ENCODE measurements at regions not wholly inside any gene's neighbourhood (a gene's known extent, or its start where the extent isn't known, plus 50 kb on each side); places are given as distances from the start of the nearest gene placed in this dataset.

DNA sequence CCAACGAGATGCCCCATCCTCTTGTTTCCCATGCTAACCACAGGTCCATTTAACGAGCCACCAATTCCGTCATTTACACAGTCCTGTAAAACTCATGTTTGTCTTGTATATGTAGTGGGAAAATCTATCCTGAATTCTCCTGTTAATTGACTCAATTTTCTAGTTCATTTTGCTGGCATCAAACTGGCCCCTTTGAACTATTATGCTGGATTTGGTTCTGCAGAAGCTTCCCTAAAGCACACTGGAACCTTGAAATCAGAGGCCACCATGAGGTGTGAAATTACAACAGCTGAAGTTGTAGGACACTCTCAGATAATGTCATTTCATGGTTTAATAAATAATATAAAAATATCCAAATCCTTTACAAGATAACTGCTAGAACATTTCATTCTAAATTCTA, 129.8 kb upstream of the AKR1E2 start:
- no peak for TF ChIP-seq POLR2A (IDR thresholded peaks at IDR 0.05; ENCODE audit: low read depth, low read length)
- TF ChIP-seq POLR2AphosphoS5 (IDR thresholded peaks at IDR 0.05; ENCODE audit: low read depth, low read length), result no peak
- no peak for TF ChIP-seq TAF1 (IDR thresholded peaks at IDR 0.05; ENCODE audit: borderline replicate concordance, low read depth, low read length)

Data from GM12892 (cell line).